Subcutaneous abdominal adipose tissue (tissue), 5 donors: ENCODE measurements at regions not wholly inside any gene's neighbourhood (a gene's known extent, or its start where the extent isn't known, plus 50 kb on each side); places are given as distances from the start of the nearest gene placed in this dataset.
"Not testable (repeated sequence)": the region's sequence is repeated elsewhere in the genome, so short reads cannot be mapped to it uniquely, and the experiment has no call there.

Experiments used
- H3K27ac ChIP-seq: one replicate; pipeline ENCODE4 v1.7.0; 2013; ENCODE audit warnings: low read depth, mild to moderate bottlenecking, inconsistent platforms, low read length, moderate library complexity
- H3K27me3 ChIP-seq, 5 donors: one replicate each; pipeline ENCODE4 v1.7.0; 2013; ENCODE audit warnings: low read length in 5 of 5, inconsistent platforms in 1 of 5; ENCODE audit not compliant: control insufficient read depth in 5 of 5, insufficient read depth in 4 of 5
- H3K36me3 ChIP-seq, 5 donors: one replicate each; pipeline ENCODE4 v1.7.0; 2013; ENCODE audit warnings: low read length in 5 of 5; ENCODE audit not compliant: control insufficient read depth in 5 of 5, insufficient read depth in 5 of 5
- H3K4me1 ChIP-seq, 5 donors: one replicate each; pipeline ENCODE4 v1.7.0; 2013; ENCODE audit warnings: low read length in 5 of 5, mild to moderate bottlenecking in 3 of 5, moderate library complexity in 1 of 5; ENCODE audit not compliant: control insufficient read depth in 5 of 5, insufficient read depth in 5 of 5
- H3K4me3 ChIP-seq, 5 donors: one replicate each; pipeline ENCODE4 v1.7.0; 2013; ENCODE audit warnings: low read length in 5 of 5, low read depth in 1 of 5
- H3K9ac ChIP-seq, 5 donors: one replicate each; pipeline ENCODE4 v1.7.0; 2013; ENCODE audit warnings: low read length in 5 of 5, mild to moderate bottlenecking in 4 of 5, moderate library complexity in 3 of 5
- H3K9me3 ChIP-seq, 5 donors: one replicate each; pipeline ENCODE4 v1.7.0; 2013; ENCODE audit warnings: low read length in 5 of 5; ENCODE audit not compliant: control insufficient read depth in 5 of 5
- donor health status: healthy.
- donor health status: healthy.
- donor health status: healthy.
- donor health status: healthy.
- donor health status: healthy.

- Histone ChIP-seq H3K9me3 (no peaks in the 10 kb centered on the region), H3K27ac (no peak overlapping the region), H3K4me3 (no peak overlapping the region), H3K9ac (no peak overlapping the region), H3K4me1 (no peaks in the 10 kb centered on the region), H3K36me3 (no peaks in the 10 kb centered on the region), H3K27me3 (peaks cover 0 to 4% (median 0%) of the 10 kb centered on the region in 5 donors)
These were observed 50.9 kb upstream of the OLIG3 start for GRCh38 chr6:137545073-137545472.

- H3K27me3 ChIP-seq: peaks cover 0 to 4% (median 0%) of the 10 kb centered on the region in 5 donors
- H3K9me3 ChIP-seq: no peaks in the 10 kb centered on the region
- H3K27ac ChIP-seq: no peak overlapping the region
- no peak overlapping the region for H3K4me3 ChIP-seq
- H3K9ac ChIP-seq: no peak overlapping the region
- H3K4me1 ChIP-seq: no peaks in the 10 kb centered on the region
- H3K36me3 ChIP-seq: no peaks in the 10 kb centered on the region
These were observed 53.0 kb upstream of the OLIG3 start for GRCh38 chr6:137547186-137547585.

- no peak overlapping the region for H3K9ac ChIP-seq
- H3K4me3 ChIP-seq: no peak overlapping the region
- H3K27me3 ChIP-seq: peaks cover 0 to 4% (median 0%) of the 10 kb centered on the region in 5 donors
- H3K36me3 ChIP-seq: no peaks in the 10 kb centered on the region
- H3K4me1 ChIP-seq: no peaks in the 10 kb centered on the region
- H3K27ac ChIP-seq: no peak overlapping the region
- no peaks in the 10 kb centered on the region for H3K9me3 ChIP-seq
These were observed 53.4 kb upstream of the OLIG3 start for GRCh38 chr6:137547601-137548000.

DNA sequence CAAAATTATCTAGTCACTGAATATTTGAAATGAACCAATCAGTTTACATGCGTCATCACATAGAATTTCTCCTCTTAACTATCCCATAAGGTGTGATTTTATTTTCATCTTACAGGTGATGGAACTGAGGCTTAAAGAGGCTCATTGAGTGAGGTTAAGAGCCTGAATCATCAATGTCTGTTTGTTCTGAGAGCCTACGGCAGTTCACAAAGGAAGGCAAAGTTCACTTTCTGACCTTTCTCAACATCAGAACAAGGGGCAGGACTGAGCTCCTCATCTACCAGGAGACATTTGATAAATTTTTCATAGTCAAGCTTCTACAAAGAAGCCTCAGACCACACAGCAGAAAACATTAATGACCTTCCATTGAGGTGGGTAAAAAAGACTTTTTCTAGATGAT lies 54.9 kb upstream of the OLIG3 start:
- Histone ChIP-seq H3K27me3 (peaks cover 0 to 4% (median 0%) of the 10 kb centered on the region in 5 donors), H3K9me3 (no peaks in the 10 kb centered on the region), H3K9ac (no peak overlapping the region), H3K4me3 (no peak overlapping the region), H3K27ac (no peak overlapping the region), H3K4me1 (no peaks in the 10 kb centered on the region), H3K36me3 (no peaks in the 10 kb centered on the region)

- H3K27me3 ChIP-seq: peaks cover 0 to 4% (median 0%) of the 10 kb centered on the region in 5 donors
- no peaks in the 10 kb centered on the region for H3K4me1 ChIP-seq
- H3K4me3 ChIP-seq: no peak overlapping the region
- H3K9me3 ChIP-seq: no peaks in the 10 kb centered on the region
- H3K9ac ChIP-seq: no peak overlapping the region
- no peaks in the 10 kb centered on the region for H3K36me3 ChIP-seq
- H3K27ac ChIP-seq: no peak overlapping the region
These were observed 56.3 kb upstream of the OLIG3 start for GRCh38 chr6:137550535-137550934.

DNA sequence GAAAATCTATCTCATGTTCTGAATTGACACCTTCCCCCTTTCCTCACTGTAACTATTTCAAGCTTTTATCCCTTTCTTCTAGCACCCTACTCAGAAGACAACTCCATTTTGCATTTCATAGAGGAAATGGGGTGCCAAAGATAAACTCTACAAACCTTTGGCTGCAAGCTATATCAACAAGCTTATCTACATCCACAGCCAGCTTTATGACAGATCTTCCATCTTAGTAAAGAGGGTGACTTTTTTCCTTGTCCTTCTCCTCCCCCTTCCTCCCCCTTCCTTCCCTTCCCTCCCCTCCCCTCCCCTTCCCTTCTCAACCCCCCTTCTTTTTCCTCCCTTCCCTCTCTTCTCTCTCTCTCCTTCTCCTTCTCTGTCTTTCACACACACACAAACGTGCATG lies 58.0 kb upstream of the OLIG3 start:
- H3K9ac ChIP-seq: no peak overlapping the region
- H3K27me3 ChIP-seq: peaks cover 0 to 4% (median 0%) of the 10 kb centered on the region in 5 donors
- no peaks in the 10 kb centered on the region for H3K9me3 ChIP-seq
- H3K27ac ChIP-seq: no peak overlapping the region
- H3K36me3 ChIP-seq: no peaks in the 10 kb centered on the region
- no peaks in the 10 kb centered on the region for H3K4me1 ChIP-seq
- H3K4me3 ChIP-seq: no peak overlapping the region

GRCh38 chr6:137552809-137553208 lies 58.6 kb upstream of the OLIG3 start:
- no peaks in the 10 kb centered on the region for H3K36me3 ChIP-seq
- H3K4me3 ChIP-seq: no peak overlapping the region
- peaks cover 0 to 4% (median 0%) of the 10 kb centered on the region in 5 donors for H3K27me3 ChIP-seq
- no peak overlapping the region for H3K9ac ChIP-seq
- no peak overlapping the region for H3K27ac ChIP-seq
- H3K4me1 ChIP-seq: no peaks in the 10 kb centered on the region
- H3K9me3 ChIP-seq: no peaks in the 10 kb centered on the region

DNA sequence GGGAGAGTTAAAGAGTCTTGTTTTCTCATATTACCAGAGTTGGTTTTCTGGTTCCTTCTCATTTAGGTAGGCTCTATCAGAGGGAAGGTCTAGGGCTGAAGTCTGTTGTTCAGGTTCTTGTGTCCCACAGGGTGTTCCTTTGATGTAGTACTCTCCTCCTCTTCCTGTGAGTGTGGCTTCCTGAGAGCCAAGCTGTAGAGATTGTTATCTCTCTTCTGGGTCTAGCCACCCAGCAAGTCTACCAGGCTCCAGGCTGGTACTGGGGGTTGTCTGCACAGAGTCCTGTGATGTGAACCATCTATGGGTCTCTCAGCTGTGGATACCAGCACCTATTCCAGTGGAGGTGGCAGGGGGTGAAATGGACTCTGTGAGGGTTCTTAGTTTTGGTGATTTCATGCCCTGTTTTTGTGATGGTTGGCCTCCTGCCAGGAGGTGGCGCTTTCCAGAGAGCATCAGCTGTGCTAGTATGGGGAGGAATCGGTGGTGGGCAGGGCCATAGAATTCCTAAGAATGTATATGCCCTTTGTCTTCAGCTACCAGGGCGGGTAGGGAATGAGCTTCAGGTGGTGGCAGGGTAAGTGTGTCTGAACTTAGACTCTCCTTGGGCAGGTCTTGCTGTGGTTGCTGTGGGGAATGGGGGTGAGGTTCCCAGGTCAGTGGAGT lies 65.5 kb upstream of the OLIG3 start:
- H3K36me3 ChIP-seq, H3K4me1 ChIP-seq, H3K4me3 ChIP-seq, H3K9me3 ChIP-seq, H3K9ac ChIP-seq, H3K27ac ChIP-seq, H3K27me3 ChIP-seq: not testable (repeated sequence)

GRCh38 chr6:137560184-137560563 lies 66.0 kb upstream of the OLIG3 start:
- no peak overlapping the region for H3K4me3 ChIP-seq
- H3K27me3 ChIP-seq: no peaks in the 10 kb centered on the region
- no peaks in the 10 kb centered on the region for H3K4me1 ChIP-seq
- no peak overlapping the region for H3K9ac ChIP-seq
- H3K9me3 ChIP-seq: peaks cover 0 to 2% (median 0%) of the 10 kb centered on the region in 5 donors
- H3K36me3 ChIP-seq: no peaks in the 10 kb centered on the region
- H3K27ac ChIP-seq: no peak overlapping the region

GRCh38 chr6:137568067-137568466 lies 73.9 kb upstream of the OLIG3 start:
- Histone ChIP-seq H3K27ac (no peak overlapping the region), H3K36me3 (no peaks in the 10 kb centered on the region), H3K9ac (no peak overlapping the region), H3K27me3 (peaks cover 0 to 6% (median 0%) of the 10 kb centered on the region in 5 donors), H3K9me3 (peaks cover 0 to 2% (median 0%) of the 10 kb centered on the region in 5 donors), H3K4me1 (no peaks in the 10 kb centered on the region), H3K4me3 (no peak overlapping the region)
